Fibroblast of lung (primary cell): ENCODE measurements at regions not wholly inside any gene's neighbourhood (a gene's known extent, or its start where the extent isn't known, plus 50 kb on each side); places are given as distances from the start of the nearest gene placed in this dataset.

Experiments
- EZH2 ChIP-seq: IDR thresholded peaks from 2 replicates; pipeline ENCODE4 v1.5.1; 2012; ENCODE audit warnings: low read length, control low read depth, mild to moderate bottlenecking; ENCODE audit errors: missing control alignments
- TF ChIP-seq, protein P1 (sequence below), 2 donors: IDR thresholded peaks in 1 of 2; conservative IDR thresholded peaks in 1 of 2; 1 replicate in 1 of 2; 2 replicates in 1 of 2; pipeline ENCODE4 v1.5.1; 2011 to 2012; ENCODE audit warnings: low read length in 2 of 2, control low read depth in 1 of 2, inconsistent platforms in 1 of 2, low read depth in 1 of 2, mild to moderate bottlenecking in 1 of 2

GRCh38 chr5:125046838-125047237, 300.4 kb upstream of the ZNF608 start:
- TF ChIP-seq, protein P1, sequence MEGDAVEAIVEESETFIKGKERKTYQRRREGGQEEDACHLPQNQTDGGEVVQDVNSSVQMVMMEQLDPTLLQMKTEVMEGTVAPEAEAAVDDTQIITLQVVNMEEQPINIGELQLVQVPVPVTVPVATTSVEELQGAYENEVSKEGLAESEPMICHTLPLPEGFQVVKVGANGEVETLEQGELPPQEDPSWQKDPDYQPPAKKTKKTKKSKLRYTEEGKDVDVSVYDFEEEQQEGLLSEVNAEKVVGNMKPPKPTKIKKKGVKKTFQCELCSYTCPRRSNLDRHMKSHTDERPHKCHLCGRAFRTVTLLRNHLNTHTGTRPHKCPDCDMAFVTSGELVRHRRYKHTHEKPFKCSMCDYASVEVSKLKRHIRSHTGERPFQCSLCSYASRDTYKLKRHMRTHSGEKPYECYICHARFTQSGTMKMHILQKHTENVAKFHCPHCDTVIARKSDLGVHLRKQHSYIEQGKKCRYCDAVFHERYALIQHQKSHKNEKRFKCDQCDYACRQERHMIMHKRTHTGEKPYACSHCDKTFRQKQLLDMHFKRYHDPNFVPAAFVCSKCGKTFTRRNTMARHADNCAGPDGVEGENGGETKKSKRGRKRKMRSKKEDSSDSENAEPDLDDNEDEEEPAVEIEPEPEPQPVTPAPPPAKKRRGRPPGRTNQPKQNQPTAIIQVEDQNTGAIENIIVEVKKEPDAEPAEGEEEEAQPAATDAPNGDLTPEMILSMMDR (conservative IDR thresholded peaks at IDR 0.05 in 1 of 2, IDR thresholded peaks at IDR 0.05 in 1 of 2; ENCODE audit: low read depth in 1 of 2, low read length in 2 of 2) = no peak
- no peak for TF ChIP-seq EZH2
